ENCODE measurements at regions not wholly inside any gene's neighbourhood (a gene's known extent, or its start where the extent isn't known, plus 50 kb on each side); places are given as distances from the start of the nearest gene placed in this dataset.

DNA sequence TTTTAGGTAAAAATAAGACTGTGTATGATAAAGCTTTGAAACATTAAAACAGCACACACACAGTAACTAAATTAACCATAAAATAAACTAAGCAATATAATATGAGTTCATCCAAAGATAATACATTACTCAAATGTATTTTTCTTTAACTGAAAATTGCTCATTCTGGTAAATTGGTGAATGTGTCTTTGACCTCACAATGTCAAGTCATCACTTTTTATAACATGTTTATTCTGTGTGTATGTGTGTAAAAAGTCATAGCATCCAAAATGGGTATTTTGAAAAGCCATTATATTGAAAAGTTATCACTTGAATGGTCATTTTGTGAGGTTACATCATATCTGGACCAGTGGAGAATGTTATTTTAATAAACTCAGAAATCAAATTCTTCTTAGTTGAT lies 724.6 kb downstream of the ADGRL2 start:
- no peak for FAIRE-seq

GRCh38 chr1:82520611-82521010 lies 719.9 kb downstream of the ADGRL2 start:
- no peak for FAIRE-seq

GRCh38 chr1:82517586-82517985 lies 716.9 kb downstream of the ADGRL2 start:
- no peak for FAIRE-seq

DNA sequence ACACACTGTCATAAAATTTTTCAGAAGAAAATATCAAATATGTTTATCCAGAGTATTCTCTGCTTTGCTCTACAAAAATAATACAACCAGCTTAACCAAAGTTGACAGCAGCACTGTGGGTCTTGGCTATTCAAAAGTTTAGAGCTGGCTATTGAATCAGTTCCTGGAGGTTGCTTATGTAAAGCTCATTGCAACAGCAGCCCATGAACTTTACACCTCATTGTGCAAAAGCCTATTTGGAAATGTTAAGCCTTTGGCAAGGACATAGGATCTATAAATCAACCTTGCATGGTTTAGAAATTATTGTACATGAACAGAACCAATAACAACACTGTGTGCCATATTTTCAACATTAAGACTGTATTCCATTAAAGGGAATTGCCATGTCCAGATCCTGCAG lies 714.9 kb downstream of the ADGRL2 start:
- FAIRE-seq: no peak

GRCh38 chr1:82511441-82511840 lies 710.7 kb downstream of the ADGRL2 start:
- no peak for FAIRE-seq

DNA sequence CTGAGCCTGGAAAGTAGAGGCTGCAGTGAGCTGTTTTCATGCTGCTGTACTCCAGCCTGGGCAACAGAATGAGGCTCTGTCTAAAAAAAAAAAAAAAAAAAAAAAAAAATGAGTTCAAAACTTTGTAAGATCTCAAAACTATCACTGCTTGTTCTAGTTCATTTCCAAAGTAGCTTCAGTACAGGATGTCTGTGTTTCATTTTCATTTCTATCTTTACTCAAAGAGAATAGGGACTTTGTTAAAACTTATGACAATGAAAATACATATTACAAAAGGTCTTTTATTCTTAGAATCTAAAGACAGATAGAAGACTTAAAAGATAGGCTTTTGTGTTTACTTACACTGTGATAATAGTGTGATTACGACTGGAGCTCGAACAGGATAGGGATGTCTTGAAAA lies 709.7 kb downstream of the ADGRL2 start:
- no peak for FAIRE-seq

GRCh38 chr1:82507011-82507410 lies 706.3 kb downstream of the ADGRL2 start:
- FAIRE-seq: no peak

GRCh38 chr1:82503822-82504221 lies 703.1 kb downstream of the ADGRL2 start:
- FAIRE-seq: no peak

GRCh38 chr1:82499022-82499421 lies 698.3 kb downstream of the ADGRL2 start:
- no peak for FAIRE-seq

DNA sequence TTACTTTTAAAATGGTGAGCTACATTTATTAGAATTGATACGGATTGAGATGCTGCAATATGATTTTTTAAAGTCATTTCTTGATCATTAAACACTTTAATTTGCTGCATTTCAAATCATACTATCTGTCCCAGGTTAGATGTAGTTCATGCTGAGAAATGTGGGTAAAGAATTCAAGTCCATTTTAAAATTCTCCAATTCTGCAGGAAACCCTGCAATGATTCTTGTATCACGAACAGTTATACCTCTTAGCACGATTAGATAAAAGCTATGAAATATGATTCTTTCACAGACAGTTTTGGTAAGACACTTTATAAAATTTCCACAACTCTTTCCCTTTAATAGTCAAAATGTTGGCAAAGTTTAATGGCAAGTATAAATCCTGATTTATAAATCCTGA lies 693.4 kb downstream of the ADGRL2 start:
- no peak for FAIRE-seq

- no peak for FAIRE-seq
Measured at GRCh38 chr1:82492159-82492558, 691.4 kb downstream of the ADGRL2 start.

DNA sequence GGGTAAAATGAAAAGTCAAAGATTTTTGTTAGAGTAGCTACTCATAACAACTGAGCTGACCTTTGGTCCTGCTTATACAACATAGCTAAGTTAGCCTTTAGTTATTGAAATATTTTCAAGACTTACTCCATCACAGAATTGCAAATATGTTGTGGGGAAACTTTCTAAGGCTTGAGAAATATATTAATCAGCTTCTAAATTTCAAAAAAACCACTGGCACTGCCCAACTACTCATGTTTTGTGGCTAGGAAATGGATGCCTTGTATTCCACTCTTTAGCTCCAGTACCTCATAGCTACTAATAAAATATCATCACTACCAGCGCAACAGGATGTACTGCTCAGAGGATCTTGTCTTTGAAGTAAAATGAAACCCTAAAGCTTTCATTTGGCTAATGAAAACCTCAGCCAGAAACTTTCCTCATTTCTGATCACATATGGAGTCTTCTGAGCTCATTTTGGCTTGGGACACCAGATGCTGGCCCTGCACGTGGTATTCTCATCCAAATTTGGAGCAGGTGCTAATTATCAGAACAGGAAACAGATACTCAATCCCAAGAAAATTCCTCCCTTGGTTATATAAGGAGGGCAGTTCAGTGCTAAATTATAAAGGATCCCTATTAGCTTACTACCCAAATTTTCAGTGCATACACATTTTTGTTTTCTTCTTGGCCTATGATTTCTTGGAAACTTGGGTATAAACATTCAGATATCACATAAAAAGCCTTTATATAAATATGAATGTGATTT lies 690.7 kb downstream of the ADGRL2 start:
- FAIRE-seq: no peak

DNA sequence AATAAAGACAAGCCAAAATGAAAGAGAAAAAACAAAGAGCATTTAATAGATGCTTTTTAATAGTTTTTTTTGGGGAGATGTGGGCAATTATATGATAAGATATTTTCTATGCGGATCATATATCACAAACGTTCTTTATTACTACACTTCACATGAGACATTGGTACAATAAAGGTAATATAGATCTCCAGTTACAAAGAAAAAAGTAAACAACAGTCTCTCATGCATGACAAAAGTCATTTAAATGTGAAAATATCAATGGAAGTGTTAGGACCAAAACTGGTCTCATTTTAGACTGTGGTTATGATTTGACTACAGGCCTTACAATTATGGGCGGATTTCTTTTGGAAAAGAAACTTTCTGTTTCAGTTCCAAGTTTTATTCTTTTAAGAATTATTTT lies 687.0 kb downstream of the ADGRL2 start:
- FAIRE-seq: no peak

- no peak for FAIRE-seq
Measured at GRCh38 chr1:82486969-82487368, 686.2 kb downstream of the ADGRL2 start.

DNA sequence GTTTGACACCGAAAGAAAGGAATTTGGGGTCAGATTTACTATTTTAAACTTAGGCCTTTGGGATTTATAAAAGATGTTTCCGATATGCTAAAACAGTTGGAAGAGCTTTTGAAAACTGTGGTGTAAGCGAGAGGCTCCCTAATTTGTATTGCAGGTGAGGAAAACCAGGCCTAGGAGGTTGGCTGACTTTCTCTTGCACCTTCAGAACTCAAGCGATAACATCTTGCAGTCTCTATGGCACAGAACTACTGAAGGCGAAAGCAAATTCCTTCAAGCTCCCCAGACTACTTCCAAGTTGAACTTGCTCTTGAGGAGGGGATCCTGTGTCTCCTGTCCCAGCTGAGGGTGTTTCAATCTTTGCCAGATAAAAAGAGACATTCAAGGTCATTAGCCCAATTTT lies 685.7 kb downstream of the ADGRL2 start:
- FAIRE-seq: no peak

- no peak for FAIRE-seq
Measured at GRCh38 chr1:82485591-82486369, 685.0 kb downstream of the ADGRL2 start.

- no peak for FAIRE-seq
Measured at GRCh38 chr1:82483146-82483545, 682.4 kb downstream of the ADGRL2 start.

- no peak for FAIRE-seq
Measured at GRCh38 chr1:82478916-82479315, 678.2 kb downstream of the ADGRL2 start.

DNA sequence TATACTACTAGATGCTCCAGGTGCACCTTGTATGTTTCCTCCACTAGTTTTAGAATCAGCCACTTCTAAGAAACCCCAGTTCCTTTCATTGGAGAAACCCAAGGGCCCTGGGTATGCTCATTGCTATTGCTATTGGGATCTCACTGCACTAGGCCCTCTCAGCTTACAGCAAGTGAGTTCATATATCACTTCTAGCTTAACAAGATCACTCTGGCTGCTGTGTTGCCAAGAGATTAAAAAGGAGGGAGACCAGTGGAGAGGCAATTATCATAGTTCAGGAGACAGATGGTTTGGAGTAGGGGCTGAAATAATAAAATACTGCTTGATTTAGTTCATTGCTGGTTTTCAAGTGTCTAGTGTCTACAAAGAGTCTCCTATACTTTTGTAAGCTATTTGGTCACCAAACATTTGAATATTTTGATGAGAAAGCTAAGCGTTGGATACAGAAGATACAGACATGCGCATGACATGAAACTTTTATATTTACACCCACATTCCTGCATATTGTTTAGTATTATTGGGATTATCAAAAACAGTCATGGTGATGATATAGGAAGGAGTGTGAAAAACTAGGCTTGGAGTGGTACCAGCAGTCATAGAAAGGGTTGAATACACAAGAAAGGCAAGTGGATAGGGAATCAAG lies 671.9 kb downstream of the ADGRL2 start:
- FAIRE-seq: no peak

- no peak for FAIRE-seq
Measured at GRCh38 chr1:82466891-82467290, 666.2 kb downstream of the ADGRL2 start.

- FAIRE-seq: no peak
Measured at GRCh38 chr1:82466416-82466815, 665.7 kb downstream of the ADGRL2 start.

- FAIRE-seq: no peak
Measured at GRCh38 chr1:82465024-82465423, 664.3 kb downstream of the ADGRL2 start.

- FAIRE-seq: no peak
Measured at GRCh38 chr1:82464362-82465001, 663.7 kb downstream of the ADGRL2 start.

DNA sequence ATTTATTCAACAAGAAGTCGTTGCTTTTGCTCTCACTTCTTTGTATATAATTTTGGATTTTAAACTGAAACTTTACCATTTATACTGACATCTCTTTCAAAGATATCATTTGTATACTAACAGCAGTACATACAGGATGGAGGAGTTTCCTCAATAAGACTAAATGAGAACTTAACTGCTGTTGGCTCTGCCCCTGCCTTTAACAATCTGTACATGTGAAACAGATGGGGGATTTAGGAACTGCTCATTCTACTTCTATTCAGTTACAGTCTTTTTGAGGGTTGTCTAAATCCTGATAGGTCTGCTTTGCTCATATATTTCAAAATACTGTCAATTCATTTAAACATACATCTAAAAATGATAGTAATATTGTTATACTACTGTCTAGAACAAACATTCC lies 663.2 kb downstream of the ADGRL2 start:
- no peak for FAIRE-seq
